Thoracic aorta (tissue), 2 donors: ENCODE measurements at regions not wholly inside any gene's neighbourhood (a gene's known extent, or its start where the extent isn't known, plus 50 kb on each side); places are given as distances from the start of the nearest gene placed in this dataset.

Experiments
- ATAC-seq: fragments of 150-250 bp; one replicate; pipeline ENCODE4 v1.8.0; 2017; ENCODE audit warnings: low read depth; ENCODE audit not compliant: insufficient number of reproducible peaks, low FRiP score
- DNase-seq: peaks from one replicate; pipeline ENCODE4 v3.0.0-alpha.2; 2020; ENCODE audit warnings: low spot score
- H3K27ac ChIP-seq, 2 donors: fragments of 200-600 bp; sonication (generic); 1 replicate in 1 of 2; 2 replicates in 1 of 2; pipeline ENCODE4 v1.5.1; 2016; ENCODE audit warnings: mild to moderate bottlenecking in 2 of 2, moderate library complexity in 2 of 2
- H3K27me3 ChIP-seq: fragments of 200-600 bp; sonication (generic); replicated peaks from 2 replicates; pipeline ENCODE4 v1.6.0; 2016; ENCODE audit warnings: mild to moderate bottlenecking; ENCODE audit not compliant: insufficient read depth
- H3K36me3 ChIP-seq: fragments of 200-600 bp; sonication (generic); one replicate; pipeline ENCODE4 v1.5.1; 2016
- H3K4me1 ChIP-seq, 2 donors: fragments of 200-600 bp; sonication (generic); 1 replicate in 1 of 2; 2 replicates in 1 of 2; pipeline versions ENCODE4 v1.5.1 to v1.6.0; 2016; ENCODE audit warnings: low read depth in 2 of 2, mild to moderate bottlenecking in 1 of 2; ENCODE audit not compliant: control insufficient read depth in 1 of 2
- H3K4me3 ChIP-seq: fragments of 200-600 bp; sonication (generic); 2 replicates; pipeline ENCODE4 v1.5.1; 2016; ENCODE audit warnings: mild to moderate bottlenecking
- H3K9me3 ChIP-seq: fragments of 200-600 bp; sonication (generic); 2 replicates; pipeline ENCODE4 v1.5.1; 2016
- CTCF ChIP-seq: fragments of 200-600 bp; sonication (generic); IDR thresholded peaks from one replicate; pipeline ENCODE4 v1.5.1; 2019; ENCODE audit warnings: antibody characterized with exemption

DNA sequence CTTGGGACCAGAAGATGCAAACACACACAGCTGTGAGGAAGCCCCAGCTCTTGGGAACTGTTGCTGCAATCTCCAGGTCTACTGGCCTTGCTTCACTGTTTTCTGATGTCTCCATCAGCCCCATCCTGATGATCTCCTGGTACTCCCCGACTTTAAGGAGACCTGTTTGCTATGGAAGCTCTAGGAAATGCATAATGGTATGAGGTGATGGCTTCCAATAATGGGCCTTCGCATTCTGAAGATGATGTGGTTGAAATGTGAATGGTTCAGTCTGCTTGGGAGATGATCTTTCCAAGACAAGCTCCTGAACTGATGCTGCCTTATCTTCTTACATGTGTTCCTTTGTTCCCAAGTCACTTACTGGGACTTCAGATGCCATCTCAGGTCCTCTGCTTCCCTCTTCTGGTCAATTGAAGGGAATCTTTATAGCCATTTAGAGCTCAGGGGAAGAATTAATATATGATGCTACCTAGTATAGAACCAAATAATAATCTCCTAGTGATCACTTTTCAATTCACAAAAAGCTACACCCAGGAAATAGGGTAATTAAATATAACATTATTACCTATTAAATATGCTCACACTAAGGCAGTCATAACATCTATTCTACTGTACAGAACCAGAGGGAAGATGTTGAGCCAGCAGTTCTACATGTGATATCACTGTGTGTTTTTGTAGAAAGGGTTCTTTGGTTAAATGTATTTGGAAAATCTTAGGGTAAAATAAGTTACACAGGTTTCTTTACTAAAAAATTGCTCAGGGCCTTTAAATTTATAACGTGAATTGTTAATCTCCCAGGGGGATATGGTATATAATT lies 73.9 kb upstream of the VTCN1 start:
- H3K27ac ChIP-seq, result no peak overlapping the region
- no peak overlapping the region for H3K4me3 ChIP-seq
- H3K4me1 ChIP-seq, result no peaks in the 10 kb centered on the region
- no peaks in the 10 kb centered on the region for H3K36me3 ChIP-seq
- H3K9me3 ChIP-seq, result no peaks in the 10 kb centered on the region
- H3K27me3 ChIP-seq, result no peaks in the 10 kb centered on the region
- DNase-seq (no peak), ATAC-seq (no peak)
- no peak for TF ChIP-seq CTCF

GRCh38 chr1:117278531-117278930 lies 67.8 kb upstream of the VTCN1 start:
- Histone ChIP-seq H3K27me3 (no peaks in the 10 kb centered on the region), H3K4me3 (no peak overlapping the region), H3K36me3 (no peaks in the 10 kb centered on the region), H3K4me1 (no peaks in the 10 kb centered on the region), H3K9me3 (no peaks in the 10 kb centered on the region), H3K27ac (no peak overlapping the region)
- TF ChIP-seq CTCF, result no peak
- no peak for DNase-seq
- no peak for ATAC-seq

GRCh38 chr1:117275055-117275454 lies 64.3 kb upstream of the VTCN1 start:
- Histone ChIP-seq H3K27me3 (no peaks in the 10 kb centered on the region), H3K4me1 (no peaks in the 10 kb centered on the region), H3K4me3 (no peak overlapping the region), H3K36me3 (no peaks in the 10 kb centered on the region), H3K27ac (no peak overlapping the region), H3K9me3 (no peaks in the 10 kb centered on the region)
- ATAC-seq (no peak), DNase-seq (no peak)
- no peak for TF ChIP-seq CTCF

DNA sequence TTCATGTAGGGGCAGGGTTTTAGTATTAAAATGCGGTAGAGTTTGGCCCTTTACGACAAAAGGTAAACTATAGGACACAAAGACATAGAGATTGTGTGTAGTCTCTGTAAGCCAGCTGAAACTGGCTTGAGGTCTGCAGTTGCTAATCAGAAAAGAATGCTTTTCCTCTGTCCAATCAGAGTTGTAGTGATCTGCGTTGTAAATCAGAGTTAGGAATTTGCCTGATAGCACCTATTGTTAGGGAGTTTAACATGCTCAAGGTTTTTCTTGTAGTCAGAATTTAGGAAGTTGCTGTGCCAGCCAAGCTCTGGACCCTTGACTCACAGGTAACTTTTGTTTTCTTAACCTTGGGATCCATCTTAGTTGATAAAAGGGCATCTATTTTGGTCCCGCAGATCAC lies 61.2 kb upstream of the VTCN1 start:
- DNase-seq (no peak), ATAC-seq (no peak)
- Histone ChIP-seq H3K27me3 (no peaks in the 10 kb centered on the region), H3K4me1 (no peaks in the 10 kb centered on the region), H3K27ac (no peak overlapping the region), H3K9me3 (no peaks in the 10 kb centered on the region), H3K4me3 (no peak overlapping the region), H3K36me3 (no peaks in the 10 kb centered on the region)
- TF ChIP-seq CTCF, result no peak

DNA sequence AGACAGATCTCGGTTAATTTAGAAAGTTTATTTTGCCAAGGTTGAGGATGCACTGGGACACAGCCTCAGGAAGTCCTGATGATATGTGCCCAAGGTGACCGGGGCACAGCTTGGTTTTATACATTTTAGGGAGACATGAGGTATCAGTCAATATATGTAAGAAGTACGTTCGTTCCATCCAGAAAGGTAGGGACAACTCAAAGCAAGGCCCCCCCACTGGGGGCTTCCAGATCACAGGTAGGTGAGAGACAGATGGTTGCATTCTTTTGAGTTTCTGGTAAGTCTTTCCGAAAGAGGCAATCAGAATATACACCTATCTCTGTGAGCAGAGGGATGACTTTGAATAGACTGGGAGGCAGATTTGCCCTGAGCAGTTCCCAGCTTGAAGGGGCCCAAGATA lies 60.4 kb upstream of the VTCN1 start:
- Histone ChIP-seq H3K27me3 (no peaks in the 10 kb centered on the region), H3K27ac (no peak overlapping the region), H3K9me3 (no peaks in the 10 kb centered on the region), H3K36me3 (no peaks in the 10 kb centered on the region), H3K4me1 (no peaks in the 10 kb centered on the region), H3K4me3 (no peak overlapping the region)
- DNase-seq (no peak), ATAC-seq (no peak)
- no peak for TF ChIP-seq CTCF
